Neural crest cell (in vitro differentiated cells): ENCODE measurements at regions not wholly inside any gene's neighbourhood (a gene's known extent, or its start where the extent isn't known, plus 50 kb on each side); places are given as distances from the start of the nearest gene placed in this dataset.

ENCODE experiments used
- DNase-seq: peaks from one replicate; pipeline ENCODE4 v3.0.0; 2021; ENCODE audit warnings: low read depth, mixed read lengths, low spot score
- H3K27ac Mint-ChIP-seq: one replicate; pipeline ENCODE4 v1.8.0; 2021; ENCODE audit warnings: mild to moderate bottlenecking, mixed read lengths; ENCODE audit not compliant: unreplicated experiment
- H3K27me3 Mint-ChIP-seq: 2 replicates; pipeline ENCODE4 v1.8.0; 2021; ENCODE audit warnings: low read depth, mild to moderate bottlenecking, mixed read lengths
- H3K36me3 Mint-ChIP-seq: 2 replicates; pipeline ENCODE4 v1.8.0; 2021; ENCODE audit warnings: low read depth, mild to moderate bottlenecking, mixed read lengths
- H3K4me1 Mint-ChIP-seq: 2 replicates; pipeline ENCODE4 v1.8.0; 2021; ENCODE audit warnings: mixed read lengths
- H3K4me3 Mint-ChIP-seq: one replicate; pipeline ENCODE4 v1.8.0; 2021; ENCODE audit warnings: mild to moderate bottlenecking, mixed read lengths
- H3K9me3 Mint-ChIP-seq: 2 replicates; pipeline ENCODE4 v1.8.0; 2021; ENCODE audit warnings: mixed read lengths
- TF ChIP-seq, protein P1 (sequence below): fragments of 200-600 bp; sonication (generic); conservative IDR thresholded peaks from 2 replicates; pipeline ENCODE4 v1.5.0; 2021; ENCODE audit warnings: antibody characterized with exemption, mild to moderate bottlenecking

DNA sequence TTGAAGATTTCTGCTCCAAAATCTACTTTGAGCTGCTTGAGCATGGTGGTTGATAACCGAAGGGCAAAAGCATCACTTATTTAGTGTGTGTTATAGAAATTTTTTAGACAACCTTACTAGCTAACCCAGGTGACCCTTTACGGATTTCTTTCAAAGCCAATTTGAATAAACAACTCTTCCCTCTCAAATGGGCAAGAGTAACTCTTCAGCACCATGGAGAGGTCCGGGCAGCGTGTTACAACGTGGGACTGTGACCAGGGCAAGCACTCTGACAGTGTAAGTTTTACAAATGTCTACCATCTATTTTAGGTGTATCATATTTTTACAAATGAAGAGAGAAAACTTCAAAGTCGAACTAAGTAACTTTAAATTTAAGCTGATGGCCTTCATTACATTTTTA is 471.8 kb downstream of the MFSD1 start:
- TF ChIP-seq, protein P1, sequence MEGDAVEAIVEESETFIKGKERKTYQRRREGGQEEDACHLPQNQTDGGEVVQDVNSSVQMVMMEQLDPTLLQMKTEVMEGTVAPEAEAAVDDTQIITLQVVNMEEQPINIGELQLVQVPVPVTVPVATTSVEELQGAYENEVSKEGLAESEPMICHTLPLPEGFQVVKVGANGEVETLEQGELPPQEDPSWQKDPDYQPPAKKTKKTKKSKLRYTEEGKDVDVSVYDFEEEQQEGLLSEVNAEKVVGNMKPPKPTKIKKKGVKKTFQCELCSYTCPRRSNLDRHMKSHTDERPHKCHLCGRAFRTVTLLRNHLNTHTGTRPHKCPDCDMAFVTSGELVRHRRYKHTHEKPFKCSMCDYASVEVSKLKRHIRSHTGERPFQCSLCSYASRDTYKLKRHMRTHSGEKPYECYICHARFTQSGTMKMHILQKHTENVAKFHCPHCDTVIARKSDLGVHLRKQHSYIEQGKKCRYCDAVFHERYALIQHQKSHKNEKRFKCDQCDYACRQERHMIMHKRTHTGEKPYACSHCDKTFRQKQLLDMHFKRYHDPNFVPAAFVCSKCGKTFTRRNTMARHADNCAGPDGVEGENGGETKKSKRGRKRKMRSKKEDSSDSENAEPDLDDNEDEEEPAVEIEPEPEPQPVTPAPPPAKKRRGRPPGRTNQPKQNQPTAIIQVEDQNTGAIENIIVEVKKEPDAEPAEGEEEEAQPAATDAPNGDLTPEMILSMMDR = no peak
- H3K36me3 Mint-ChIP-seq = no peaks in the 10 kb centered on the region
- no peak overlapping the region for H3K4me3 Mint-ChIP-seq
- H3K4me1 Mint-ChIP-seq = no peaks in the 10 kb centered on the region
- peak; percentile 71 for DNase-seq
- H3K9me3 Mint-ChIP-seq = no peaks in the 10 kb centered on the region
- no peak overlapping the region for H3K27ac Mint-ChIP-seq
- peaks cover 54% of the 10 kb centered on the region for H3K27me3 Mint-ChIP-seq

GRCh38 chr3:159275741-159276140 is 473.9 kb downstream of the MFSD1 start:
- TF ChIP-seq, protein P1 = no peak
- Mint-ChIP-seq H3K4me3 (no peak overlapping the region), H3K27ac (no peak overlapping the region), H3K4me1 (no peaks in the 10 kb centered on the region), H3K36me3 (no peaks in the 10 kb centered on the region), H3K27me3 (peaks cover 58% of the 10 kb centered on the region), H3K9me3 (no peaks in the 10 kb centered on the region)
- DNase-seq = no peak

DNA sequence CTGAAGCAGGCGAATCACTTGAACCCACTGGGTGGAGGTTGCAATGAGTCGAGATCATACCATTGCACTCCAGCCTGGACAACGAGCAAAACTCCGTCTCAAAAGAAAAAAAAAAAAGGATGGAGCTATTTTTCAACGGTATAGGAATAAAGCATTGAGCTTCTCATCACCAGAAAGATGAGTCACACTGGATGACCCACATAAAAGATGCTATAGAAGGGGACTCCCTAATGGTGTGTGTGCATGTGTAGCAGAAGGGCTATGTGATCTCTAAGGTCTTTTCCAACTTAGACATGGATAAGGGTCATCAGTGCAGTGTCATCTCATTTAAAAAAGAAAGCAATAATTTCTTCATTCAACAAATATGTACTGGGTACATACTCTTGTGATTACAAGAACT is 476.0 kb downstream of the MFSD1 start:
- H3K4me3 Mint-ChIP-seq = no peak overlapping the region
- H3K27ac Mint-ChIP-seq = no peak overlapping the region
- H3K4me1 Mint-ChIP-seq = no peaks in the 10 kb centered on the region
- H3K9me3 Mint-ChIP-seq = no peaks in the 10 kb centered on the region
- peaks cover 57% of the 10 kb centered on the region for H3K27me3 Mint-ChIP-seq
- DNase-seq = no peak
- TF ChIP-seq, protein P1 = no peak
- H3K36me3 Mint-ChIP-seq = no peaks in the 10 kb centered on the region

- peaks cover 40% of the 10 kb centered on the region for H3K27me3 Mint-ChIP-seq
- H3K4me1 Mint-ChIP-seq = no peaks in the 10 kb centered on the region
- TF ChIP-seq, protein P1 = no peak
- no peaks in the 10 kb centered on the region for H3K36me3 Mint-ChIP-seq
- no peak for DNase-seq
- no peak overlapping the region for H3K27ac Mint-ChIP-seq
- no peaks in the 10 kb centered on the region for H3K9me3 Mint-ChIP-seq
- no peak overlapping the region for H3K4me3 Mint-ChIP-seq
Observed at GRCh38 chr3:159280386-159281191, 478.7 kb downstream of the MFSD1 start.

GRCh38 chr3:159293493-159293892 is 491.6 kb downstream of the MFSD1 start:
- Mint-ChIP-seq H3K4me1 (no peaks in the 10 kb centered on the region), H3K9me3 (peaks cover 2% of the 10 kb centered on the region), H3K4me3 (no peak overlapping the region), H3K27me3 (peaks cover 50% of the 10 kb centered on the region), H3K36me3 (no peaks in the 10 kb centered on the region), H3K27ac (no peak overlapping the region)
- TF ChIP-seq, protein P1 = no peak
- DNase-seq = no peak
